Tibial nerve (tissue), 4 donors: ENCODE measurements at regions not wholly inside any gene's neighbourhood (a gene's known extent, or its start where the extent isn't known, plus 50 kb on each side); places are given as distances from the start of the nearest gene placed in this dataset.

Experiments
- DNase-seq, 2 donors: peaks; one replicate each; pipeline ENCODE4 v3.0.0-alpha.2; 2019; ENCODE audit warnings: low spot score in 2 of 2
- H3K27ac ChIP-seq, 4 donors: fragments of 200-600 bp; sonication (generic) in 3 of 4; one replicate each; pipeline ENCODE4 v1.5.1; 2017 to 2019; ENCODE audit warnings: mild to moderate bottlenecking in 1 of 4
- H3K27me3 ChIP-seq, 2 donors: fragments of 200-600 bp; sonication (generic) in 1 of 2; one replicate each; pipeline versions ENCODE4 v1.5.1 to v1.6.0; 2017 to 2019
- H3K36me3 ChIP-seq, 3 donors: fragments of 200-600 bp; sonication (generic); one replicate each; pipeline ENCODE4 v1.5.1; 2018 to 2019
- H3K4me1 ChIP-seq, 4 donors: fragments of 200-600 bp; sonication (generic) in 3 of 4; one replicate each; pipeline ENCODE4 v1.5.1; 2017 to 2019
- H3K4me3 ChIP-seq, 4 donors: fragments of 200-600 bp; sonication (generic) in 3 of 4; one replicate each; pipeline ENCODE4 v1.5.1; 2017 to 2019; ENCODE audit warnings: mild to moderate bottlenecking in 1 of 4, moderate library complexity in 1 of 4
- H3K9me3 ChIP-seq, 4 donors: fragments of 200-600 bp; sonication (generic) in 3 of 4; one replicate each; pipeline ENCODE4 v1.5.1; 2017 to 2019
- CTCF ChIP-seq, 5 experiments: fragments of 200-600 bp in 3 of 5; fragments of 450-650 bp in 2 of 5; sonication (generic) in 3 of 5; IDR thresholded peaks; one replicate each; pipeline ENCODE4 v1.5.1; 2016 to 2019; ENCODE audit warnings: antibody characterized with exemption in 5 of 5, mild to moderate bottlenecking in 3 of 5, moderate library complexity in 2 of 5
- EP300 ChIP-seq, 2 donors: sonication (generic); formaldehyde crosslinking; IDR thresholded peaks; one replicate each; pipeline ENCODE4 v1.6.1; 2017; ENCODE audit warnings: antibody characterized with exemption in 2 of 2, mild to moderate bottlenecking in 1 of 2
- POLR2A ChIP-seq, 2 donors: fragments of 450-650 bp; IDR thresholded peaks; one replicate each; pipeline ENCODE4 v1.6.1; 2017; ENCODE audit warnings: antibody characterized with exemption in 2 of 2, mild to moderate bottlenecking in 2 of 2, moderate library complexity in 2 of 2
- WGBS, 2 donors: methylation state at CpG; one replicate each; pipeline ENCODE4 v1.1.5; 2018; 5-methylcytosine and 5-hydroxymethylcytosine counted together

DNA sequence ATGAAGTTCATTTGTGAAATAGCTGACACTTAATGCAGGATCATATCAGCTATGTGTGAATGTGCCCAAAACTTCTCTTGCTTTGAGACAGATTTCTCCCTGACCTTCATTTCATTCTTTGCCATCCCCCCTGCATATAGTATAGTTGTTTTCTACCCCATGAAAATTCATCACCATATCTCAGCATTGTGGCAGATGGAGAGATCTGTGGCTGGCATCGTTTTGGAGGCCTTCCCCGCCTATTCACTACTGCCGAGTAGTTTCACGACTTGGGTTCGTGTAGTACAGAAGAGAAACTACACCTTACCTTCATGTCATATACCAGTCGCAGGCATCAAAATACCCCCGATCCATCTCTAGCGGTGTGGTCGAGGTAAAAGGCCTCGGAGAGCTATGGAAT, 66.2 kb upstream of the SELENOK start:
- H3K27ac ChIP-seq: no peak overlapping the region
- no peaks in the 10 kb centered on the region for H3K4me1 ChIP-seq
- H3K27me3 ChIP-seq: no peaks in the 10 kb centered on the region
- H3K9me3 ChIP-seq: peaks cover 0 to 10% (median 0%) of the 10 kb centered on the region in 4 donors
- H3K4me3 ChIP-seq: no peak overlapping the region
- TF ChIP-seq POLR2A (IDR thresholded peaks at IDR 0.05): no peak
- TF ChIP-seq EP300 (IDR thresholded peaks at IDR 0.05): no peak
- TF ChIP-seq CTCF (IDR thresholded peaks at IDR 0.05): no peak
- WGBS, 2 donors: 92 to 94% methylated on average over 10 of the region's 10 CpGs
- no peak for DNase-seq
- H3K36me3 ChIP-seq: no peaks in the 10 kb centered on the region

DNA sequence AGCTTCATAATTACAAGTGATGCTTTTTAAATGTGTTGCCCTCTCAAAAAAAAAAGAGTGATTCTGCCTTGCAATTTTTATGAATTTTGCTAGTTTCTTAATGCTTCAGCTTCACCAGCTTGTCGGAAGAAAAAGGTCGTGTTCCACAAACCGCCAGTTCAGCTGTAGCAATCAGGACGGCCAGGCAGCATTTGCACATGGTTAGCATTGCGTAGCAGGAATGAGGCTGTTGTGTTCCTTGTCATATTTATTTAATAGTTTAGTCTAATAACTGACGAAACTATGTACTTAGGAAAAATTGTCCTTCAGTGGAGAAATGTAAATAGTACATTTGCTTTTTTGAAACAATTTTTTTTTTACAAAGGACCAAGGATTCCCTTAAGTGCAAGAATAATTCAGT, 64.9 kb upstream of the SELENOK start:
- TF ChIP-seq POLR2A (IDR thresholded peaks at IDR 0.05) (no peak), CTCF (IDR thresholded peaks at IDR 0.05) (no peak), EP300 (IDR thresholded peaks at IDR 0.05) (no peak)
- H3K4me3 ChIP-seq: no peak overlapping the region
- WGBS, 2 donors: 56 to 61% methylated on average over 6 of the region's 6 CpGs
- no peaks in the 10 kb centered on the region for H3K4me1 ChIP-seq
- peaks cover 0 to 9% (median 0%) of the 10 kb centered on the region in 4 donors for H3K9me3 ChIP-seq
- no peaks in the 10 kb centered on the region for H3K27me3 ChIP-seq
- DNase-seq: no peak
- no peaks in the 10 kb centered on the region for H3K36me3 ChIP-seq
- H3K27ac ChIP-seq: no peak overlapping the region

- no peaks in the 10 kb centered on the region for H3K27me3 ChIP-seq
- TF ChIP-seq EP300 (IDR thresholded peaks at IDR 0.05) (no peak), POLR2A (IDR thresholded peaks at IDR 0.05) (no peak), CTCF (IDR thresholded peaks at IDR 0.05) (no peak)
- no peak overlapping the region for H3K27ac ChIP-seq
- DNase-seq: no peak
- H3K9me3 ChIP-seq: peaks cover 0 to 31% (median 3%) of the 10 kb centered on the region in 4 donors
- no peak overlapping the region for H3K4me3 ChIP-seq
- no peaks in the 10 kb centered on the region for H3K4me1 ChIP-seq
- no peaks in the 10 kb centered on the region for H3K36me3 ChIP-seq
- 59% methylated on average over 2 of the region's 2 CpGs for WGBS, 2 donors
These were observed 57.9 kb upstream of the SELENOK start for GRCh38 chr3:53949541-53949940.

GRCh38 chr3:53948174-53948573, 56.5 kb upstream of the SELENOK start:
- TF ChIP-seq CTCF (IDR thresholded peaks at IDR 0.05) (no peak), POLR2A (IDR thresholded peaks at IDR 0.05) (no peak), EP300 (IDR thresholded peaks at IDR 0.05) (no peak)
- Histone ChIP-seq H3K27ac (no peak overlapping the region), H3K9me3 (peaks cover 0 to 31% (median 3%) of the 10 kb centered on the region in 4 donors), H3K27me3 (no peaks in the 10 kb centered on the region), H3K4me3 (no peak overlapping the region), H3K4me1 (no peaks in the 10 kb centered on the region), H3K36me3 (no peaks in the 10 kb centered on the region)
- 83% methylated on average over 1 of the region's 1 CpG for WGBS, 2 donors
- no peak for DNase-seq

GRCh38 chr3:53944028-53944427, 52.4 kb upstream of the SELENOK start:
- Histone ChIP-seq H3K27me3 (no peaks in the 10 kb centered on the region), H3K4me1 (no peaks in the 10 kb centered on the region), H3K4me3 (no peak overlapping the region), H3K9me3 (peaks cover 0 to 31% (median 3%) of the 10 kb centered on the region in 4 donors), H3K36me3 (no peaks in the 10 kb centered on the region), H3K27ac (no peak overlapping the region)
- WGBS, 2 donors: 78 to 80% methylated on average over 3 of the region's 3 CpGs
- TF ChIP-seq CTCF (IDR thresholded peaks at IDR 0.05) (no peak), EP300 (IDR thresholded peaks at IDR 0.05) (no peak), POLR2A (IDR thresholded peaks at IDR 0.05) (no peak)
- no peak for DNase-seq
